Frontal cortex (tissue), 3 donors: ENCODE measurements at regions not wholly inside any gene's neighbourhood (a gene's known extent, or its start where the extent isn't known, plus 50 kb on each side); places are given as distances from the start of the nearest gene placed in this dataset.
"Not testable (repeated sequence)": the region's sequence is repeated elsewhere in the genome, so short reads cannot be mapped to it uniquely, and the experiment has no call there.

Source experiments
- DNase-seq, 2 donors: peaks; one replicate each; pipeline ENCODE4 v3.0.0; 2012; ENCODE audit warnings: low spot score in 2 of 2
- FAIRE-seq: peaks from 2 replicates; lab custom pipeline; 2012; peaks lifted over from hg19 to GRCh38; lab: Jason Lieb, UNC
- donor health status: control.
- donor health status: control.
- donor health status: control.

GRCh38 chr19:23984911-23985310 lies 70.2 kb downstream of the ZNF726 start:
- not testable (repeated sequence) for DNase-seq, FAIRE-seq

DNA sequence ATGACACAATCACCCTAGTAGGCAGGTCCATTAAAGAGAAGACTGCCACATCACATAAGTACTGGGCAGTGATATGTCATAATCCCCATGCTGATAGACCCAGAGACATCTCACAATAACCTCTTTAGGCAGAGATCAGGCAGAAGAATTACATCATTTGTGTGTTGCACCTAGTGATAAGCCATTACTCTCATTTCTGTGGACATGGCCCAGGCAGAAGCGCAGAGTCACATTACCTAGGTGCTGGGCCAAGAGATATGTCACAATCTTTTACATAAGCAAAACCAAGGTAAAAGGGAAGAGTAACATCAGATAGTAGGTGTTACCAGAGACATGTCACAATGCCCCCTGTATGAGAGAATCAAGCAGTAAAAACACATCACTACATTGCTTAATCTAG lies 71.9 kb downstream of the ZNF726 start:
- no peak for DNase-seq
- no peak for FAIRE-seq

DNA sequence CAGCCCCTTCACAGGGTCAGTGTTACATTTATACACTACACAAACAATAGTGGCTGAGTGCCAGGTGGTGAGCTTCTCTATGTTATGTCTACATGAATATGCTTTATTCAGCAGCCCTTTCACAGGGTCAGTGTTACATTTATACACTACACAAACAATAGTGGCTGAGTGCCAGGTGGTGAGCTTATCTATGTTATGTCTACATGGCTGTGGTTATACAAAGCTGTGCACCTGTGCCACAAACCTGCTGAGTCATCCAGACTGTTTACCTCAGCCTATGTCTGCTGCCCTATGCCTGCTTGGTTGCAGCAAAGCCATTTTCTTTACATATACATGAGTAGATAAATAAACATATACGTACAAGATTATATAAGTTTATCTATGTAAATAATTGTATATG lies 76.5 kb downstream of the ZNF726 start:
- no peak for FAIRE-seq
- no peak for DNase-seq

DNA sequence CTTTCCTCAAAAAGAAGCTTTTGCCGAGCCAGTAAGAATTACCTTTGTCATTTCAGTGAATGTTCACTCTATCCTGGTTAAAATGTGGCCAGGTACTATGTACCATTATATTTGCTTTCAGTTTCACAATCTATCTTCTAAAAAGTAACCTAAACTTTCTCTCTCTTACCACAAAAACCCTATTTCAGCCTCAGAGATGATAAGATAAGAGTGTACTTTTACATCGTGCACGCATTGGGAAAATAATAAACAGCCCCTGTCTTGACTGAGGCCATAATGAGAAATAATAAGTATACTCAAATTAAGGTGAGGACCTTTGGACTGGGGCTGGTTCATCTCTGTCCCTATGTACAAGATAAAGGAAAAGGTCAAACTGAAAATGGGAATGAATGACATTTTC lies 77.7 kb downstream of the ZNF726 start:
- DNase-seq (no peak), FAIRE-seq (no peak)

DNA sequence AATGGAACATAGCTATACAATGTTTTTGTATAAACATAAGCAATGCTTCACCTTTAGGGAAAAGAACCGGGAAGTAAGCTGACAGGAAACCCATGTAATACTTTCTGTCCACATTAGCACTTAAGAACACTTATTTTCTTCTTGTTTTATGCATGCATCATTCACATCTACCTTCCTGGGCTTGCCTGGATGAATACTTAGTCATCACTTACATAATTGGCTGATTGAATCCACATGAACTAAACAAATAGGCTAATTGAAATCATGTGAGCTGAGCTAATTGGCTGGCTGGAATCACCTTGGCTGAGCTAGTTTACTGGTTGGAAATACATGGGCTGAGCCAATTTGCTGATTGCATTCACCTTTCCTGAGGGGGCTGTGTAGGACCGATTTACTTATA lies 78.8 kb downstream of the ZNF726 start:
- FAIRE-seq (no peak), DNase-seq (no peak)

DNA sequence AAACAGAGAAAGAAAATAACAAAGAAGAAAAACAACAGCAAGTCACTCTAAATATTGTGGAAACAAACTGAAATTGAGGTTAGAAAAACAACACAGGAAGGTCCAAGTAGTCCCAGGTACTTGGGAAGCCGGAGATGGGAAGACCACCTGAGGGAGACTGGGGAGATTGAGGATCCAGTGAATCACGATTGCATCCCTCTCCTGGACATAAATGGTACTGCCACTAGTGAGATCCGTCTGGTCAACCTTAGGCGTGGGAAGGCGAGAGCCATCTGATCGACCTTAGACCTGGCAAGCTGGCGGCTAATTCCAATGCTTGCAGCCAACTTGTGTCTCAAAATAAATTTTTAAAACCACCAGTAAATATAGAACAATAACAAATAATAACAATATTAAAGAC lies 81.9 kb downstream of the ZNF726 start:
- no peak for DNase-seq
- no peak for FAIRE-seq

DNA sequence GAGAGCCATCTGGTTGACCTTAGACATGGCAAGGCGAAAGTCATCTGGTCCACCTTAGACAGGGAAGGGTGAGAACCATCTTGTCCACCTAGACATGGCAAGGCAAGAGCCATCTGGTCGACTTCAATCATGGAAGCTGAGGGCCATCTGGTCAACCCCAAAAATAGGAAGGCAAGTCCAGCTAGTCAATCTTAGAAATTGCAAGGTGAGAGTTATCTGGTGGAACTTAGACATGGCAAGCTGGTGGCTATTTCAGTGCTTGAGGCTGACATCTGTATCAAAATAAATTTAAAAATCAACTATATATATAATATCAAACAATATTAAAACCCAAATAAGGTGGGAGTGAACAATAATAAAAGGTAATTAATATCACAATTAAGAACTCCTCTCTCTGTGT lies 83.9 kb downstream of the ZNF726 start:
- FAIRE-seq, result no peak

DNA sequence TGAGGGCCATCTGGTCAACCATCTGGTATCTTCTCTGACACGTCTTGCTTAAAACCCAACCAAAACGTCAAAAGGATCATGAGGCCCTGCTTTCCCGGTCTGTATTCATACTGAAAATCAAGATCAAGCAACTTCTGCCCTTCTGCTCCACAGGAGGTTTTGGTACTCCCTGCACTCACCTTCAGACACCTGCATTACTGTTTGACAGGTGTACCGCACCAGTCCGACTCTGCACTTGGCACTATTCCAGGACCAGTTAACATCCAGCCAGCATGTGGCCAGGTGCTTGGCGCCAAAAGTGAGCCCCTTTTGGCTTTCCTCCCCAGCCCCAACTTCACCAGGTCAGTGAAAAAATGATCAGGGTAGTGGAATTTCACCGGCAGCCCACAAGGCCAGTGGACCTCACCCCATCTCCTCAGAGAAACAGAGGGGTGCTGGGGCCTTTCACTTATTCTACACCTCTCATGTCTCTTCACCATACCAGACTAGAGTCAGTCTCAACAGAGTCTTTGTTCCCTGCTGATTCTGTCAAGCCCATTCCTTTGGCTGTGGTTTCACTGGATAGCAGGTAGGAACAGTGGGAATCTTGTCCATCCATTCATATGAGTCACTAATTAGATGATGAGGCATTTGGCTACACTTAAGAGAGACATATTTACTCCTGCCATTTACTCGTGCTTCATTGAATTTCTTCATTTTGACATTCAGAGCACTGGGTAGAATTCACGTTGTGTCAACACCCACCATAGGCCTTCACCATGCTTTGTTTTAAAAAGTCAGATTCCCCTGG lies 85.3 kb downstream of the ZNF726 start:
- FAIRE-seq (no peak), DNase-seq (no peak)

More for the DNA sequence above, 83.9 kb downstream of the ZNF726 start:
- DNase-seq, result no peak

DNA sequence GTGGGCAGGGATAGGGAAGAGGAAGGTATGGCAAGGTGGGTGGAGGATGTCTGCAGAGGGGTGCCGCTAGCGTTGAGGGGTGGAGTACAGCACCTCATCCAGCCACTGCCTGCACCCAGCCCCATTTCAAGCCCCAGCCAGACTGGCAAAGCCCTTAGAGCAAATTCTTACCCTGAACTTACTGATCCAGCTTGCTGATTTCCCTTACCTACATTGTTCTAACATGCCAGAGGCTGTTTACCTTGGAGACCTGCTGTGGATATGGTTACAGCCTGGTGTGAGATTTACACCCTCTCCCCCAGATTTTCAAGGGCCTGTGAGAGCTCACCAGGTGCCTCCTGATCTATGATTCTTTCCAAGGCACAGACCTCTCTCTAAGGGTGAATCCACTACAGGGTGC lies 86.0 kb downstream of the ZNF726 start:
- no peak for DNase-seq
- FAIRE-seq, result no peak

GRCh38 chr19:24002256-24002945 lies 84.6 kb upstream of the ZNF254 start:
- FAIRE-seq, result no peak
- no peak for DNase-seq

GRCh38 chr19:24003537-24003936 lies 83.5 kb upstream of the ZNF254 start:
- no peak for DNase-seq

GRCh38 chr19:24004166-24004565 lies 82.8 kb upstream of the ZNF254 start:
- DNase-seq, result no peak
- FAIRE-seq, result no peak

More at GRCh38 chr19:24003537-24003936, 83.5 kb upstream of the ZNF254 start:
- FAIRE-seq, result no peak

- no peak for FAIRE-seq
- DNase-seq, result no peak
Measured at GRCh38 chr19:24029941-24030636, 56.9 kb upstream of the ZNF254 start.

- FAIRE-seq, result no peak
- DNase-seq, result no peak
Measured at GRCh38 chr19:24032651-24033050, 54.3 kb upstream of the ZNF254 start.

DNA sequence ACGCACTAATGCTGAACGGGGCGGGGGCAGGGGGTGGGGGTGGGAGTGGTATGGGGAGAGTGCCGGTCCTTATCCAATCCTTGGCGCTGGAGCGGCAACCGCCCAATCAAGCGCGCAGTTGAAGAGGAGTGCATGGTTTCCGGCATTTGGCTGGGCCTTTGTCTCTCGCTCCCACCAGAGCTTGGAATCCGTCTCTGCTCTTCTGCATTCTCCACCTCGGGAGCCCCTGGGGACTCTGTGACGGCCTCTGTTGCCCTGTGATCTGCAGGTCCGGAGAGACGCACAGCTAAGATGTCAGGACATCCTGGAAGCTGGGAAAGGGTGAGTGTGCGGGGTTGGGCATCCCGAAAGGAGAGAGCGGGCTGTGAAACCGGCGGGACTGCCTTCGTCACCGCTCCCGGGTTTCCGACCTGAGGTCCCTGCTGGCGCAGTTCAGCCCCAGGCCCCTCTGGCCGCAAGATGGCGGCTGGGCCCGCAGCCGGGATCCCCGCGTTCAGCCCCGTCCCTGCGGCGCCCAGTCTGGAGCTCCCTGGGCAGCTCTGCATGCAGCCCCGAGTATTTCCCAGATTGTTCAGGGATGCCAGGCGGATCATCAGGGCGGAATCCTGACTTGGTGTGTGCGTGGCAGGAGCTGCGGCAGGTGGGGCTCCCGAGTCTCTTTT lies 53.6 kb upstream of the ZNF254 start:
- FAIRE-seq, result no peak

GRCh38 chr19:24033963-24034342 lies 53.0 kb upstream of the ZNF254 start:
- no peak for FAIRE-seq

More for the DNA sequence above, 53.6 kb upstream of the ZNF254 start:
- peak; percentile 83 to 86 for DNase-seq

GRCh38 chr19:24035261-24035880 lies 51.6 kb upstream of the ZNF254 start:
- not testable (repeated sequence) for FAIRE-seq, DNase-seq

More at GRCh38 chr19:24033963-24034342, 53.0 kb upstream of the ZNF254 start:
- peak in 1 of 2 donors; percentile 41 for DNase-seq
